SW 1271 (cell line): ENCODE measurements at regions not wholly inside any gene's neighbourhood (a gene's known extent, or its start where the extent isn't known, plus 50 kb on each side); places are given as distances from the start of the nearest gene placed in this dataset.

Experiments
- DNase-seq, 2 experiments: peaks; one replicate each; lab custom pipeline; 2025; lab: John Stamatoyannopoulos, UW

GRCh38 chr20:6886065-6886729, 118.7 kb downstream of the BMP2 start:
- DNase-seq = no peak

DNA sequence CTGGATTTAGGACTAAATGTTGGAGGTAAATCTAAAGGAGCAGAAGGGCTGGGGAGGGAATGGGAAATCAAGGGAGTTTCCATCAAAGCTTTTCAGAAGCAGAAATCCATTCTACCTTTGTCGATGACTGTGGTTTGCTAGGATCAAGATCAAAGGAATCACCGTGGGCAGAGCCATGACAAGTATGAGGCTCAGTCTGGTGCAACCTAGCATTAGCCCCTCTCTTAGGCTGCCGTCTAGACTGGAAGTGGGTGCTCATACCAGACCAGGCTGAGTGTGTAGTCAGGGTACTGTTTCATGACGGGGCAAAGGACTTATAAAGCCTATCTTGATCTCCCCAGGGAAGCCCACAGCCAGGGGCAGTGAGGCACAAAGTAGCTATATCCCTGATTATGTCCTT, 120.5 kb downstream of the BMP2 start:
- DNase-seq = no peak

- DNase-seq = no peak
Observed at GRCh38 chr20:6888736-6889395, 121.4 kb downstream of the BMP2 start.

GRCh38 chr20:6892724-6893123, 125.2 kb downstream of the BMP2 start:
- no peak for DNase-seq

GRCh38 chr20:6898928-6899327, 131.4 kb downstream of the BMP2 start:
- no peak for DNase-seq

GRCh38 chr20:6906871-6907270, 139.4 kb downstream of the BMP2 start:
- DNase-seq = no peak

DNA sequence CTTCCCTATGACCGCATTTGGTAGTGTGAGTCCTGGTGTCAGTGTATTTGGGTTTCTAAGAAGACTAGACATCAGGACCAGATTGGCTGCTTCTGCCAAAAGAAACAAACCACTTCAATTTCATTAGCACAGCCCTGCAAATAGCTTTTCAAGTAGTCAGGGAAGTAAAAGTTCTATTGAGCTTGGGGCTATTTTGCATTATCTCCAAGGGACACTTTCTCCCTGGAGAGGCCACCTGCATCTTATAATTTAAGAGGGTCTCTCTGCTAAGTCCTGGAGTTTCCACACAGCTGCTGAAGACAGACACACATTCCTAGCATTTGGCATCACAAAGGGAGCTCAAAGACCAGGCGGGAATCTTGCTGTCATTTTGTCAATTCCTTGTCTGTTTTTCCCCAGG, 141.2 kb downstream of the BMP2 start:
- DNase-seq = no peak

- no peak for DNase-seq
Observed at GRCh38 chr20:6909608-6910007, 142.1 kb downstream of the BMP2 start.

DNA sequence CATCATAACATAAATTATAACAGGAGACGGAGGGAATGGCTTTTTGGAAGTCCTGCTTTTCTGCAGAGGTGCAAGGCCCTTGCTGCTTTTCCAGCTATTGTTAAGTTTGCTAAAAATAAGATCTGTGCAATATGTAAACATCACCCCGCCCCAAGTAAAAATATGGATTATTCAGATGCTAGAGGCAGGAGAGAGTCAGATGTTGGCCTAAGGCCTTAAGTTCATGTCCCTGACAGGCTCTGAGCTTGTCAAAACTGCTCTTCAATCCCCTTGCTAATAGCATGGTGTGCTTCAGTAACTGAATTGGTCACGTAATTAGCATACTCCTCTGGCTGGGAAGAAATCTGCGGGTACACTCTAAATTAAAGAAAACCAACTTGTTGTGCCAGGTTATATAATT, 147.5 kb downstream of the BMP2 start:
- DNase-seq = no peak

DNA sequence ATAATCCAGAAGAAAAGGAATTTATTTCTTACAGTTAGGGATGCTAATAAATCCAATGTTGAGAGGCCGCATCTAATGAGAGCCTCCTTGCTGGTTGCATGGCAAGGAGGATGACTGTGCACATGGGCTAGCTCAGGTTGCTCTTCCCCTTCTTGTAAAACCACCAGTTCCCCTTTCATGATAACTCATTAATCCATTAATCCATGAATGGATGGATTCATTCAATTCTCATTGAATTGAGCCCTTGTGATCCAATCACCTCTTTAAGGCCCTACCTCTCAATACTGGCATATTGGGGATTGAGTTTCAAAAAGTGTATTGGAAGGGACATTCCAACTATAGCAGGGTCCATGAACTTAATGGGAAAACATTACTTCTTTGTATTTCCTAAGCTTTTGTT, 149.5 kb downstream of the BMP2 start:
- no peak for DNase-seq

DNA sequence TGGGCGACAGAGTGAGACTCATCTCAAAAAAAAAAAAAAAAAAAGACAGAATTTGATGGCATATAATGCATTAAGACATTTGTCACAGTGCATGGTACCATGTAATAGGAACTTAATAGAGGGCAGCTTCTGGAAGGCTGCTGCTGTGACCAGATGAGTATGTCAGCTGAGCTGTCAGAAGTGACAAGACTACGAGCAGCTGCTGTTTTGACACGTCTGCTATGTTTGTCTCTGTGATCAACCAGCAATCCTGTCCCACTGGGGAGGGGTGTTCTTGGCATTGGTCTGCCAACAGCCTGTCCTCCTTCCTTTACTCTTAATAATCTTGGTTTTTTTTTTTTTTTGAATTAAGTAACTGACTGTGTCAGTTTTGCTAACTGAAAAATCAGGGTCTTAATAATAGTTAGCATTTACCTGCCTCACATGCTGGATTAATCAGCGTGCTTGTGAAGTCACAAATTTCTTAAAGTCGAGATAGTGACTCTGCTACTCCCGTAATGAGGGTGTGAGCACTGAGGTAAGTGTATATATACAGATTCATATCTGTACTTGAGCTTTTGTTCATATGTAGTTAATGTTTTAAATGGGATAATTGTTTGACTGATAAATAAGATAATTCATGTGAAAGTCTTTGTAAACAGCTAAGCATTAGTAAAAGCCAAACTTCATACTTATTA, 152.4 kb downstream of the BMP2 start:
- DNase-seq = no peak

DNA sequence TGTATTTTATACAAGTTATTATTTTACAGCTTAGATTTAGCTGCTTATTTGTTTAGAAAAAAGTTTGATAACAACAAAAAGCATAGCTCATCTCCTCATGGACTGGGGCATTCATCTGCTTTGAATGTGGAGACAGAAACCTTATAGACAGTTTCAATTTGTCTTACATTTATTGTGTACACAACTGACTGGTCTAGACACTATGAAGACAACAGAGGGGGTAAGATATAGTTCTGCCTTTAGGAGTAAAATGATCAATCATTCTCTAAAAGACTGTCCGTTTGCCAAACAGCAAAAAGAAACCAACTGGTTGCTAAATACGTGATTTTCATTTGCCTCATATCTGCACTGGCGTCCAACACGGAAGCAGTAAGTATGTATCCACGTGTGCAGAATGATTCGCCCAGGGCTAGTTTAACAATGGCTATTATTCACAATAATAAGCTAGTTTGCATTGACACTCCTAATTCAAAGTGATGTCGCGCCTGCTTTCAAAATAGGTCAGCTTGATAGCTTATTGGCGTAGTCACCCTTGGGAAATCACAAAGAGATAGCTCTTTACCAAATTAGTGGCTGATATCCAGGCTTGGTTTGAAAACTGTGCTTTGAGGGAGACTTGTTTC, 153.6 kb downstream of the BMP2 start:
- DNase-seq = no peak

DNA sequence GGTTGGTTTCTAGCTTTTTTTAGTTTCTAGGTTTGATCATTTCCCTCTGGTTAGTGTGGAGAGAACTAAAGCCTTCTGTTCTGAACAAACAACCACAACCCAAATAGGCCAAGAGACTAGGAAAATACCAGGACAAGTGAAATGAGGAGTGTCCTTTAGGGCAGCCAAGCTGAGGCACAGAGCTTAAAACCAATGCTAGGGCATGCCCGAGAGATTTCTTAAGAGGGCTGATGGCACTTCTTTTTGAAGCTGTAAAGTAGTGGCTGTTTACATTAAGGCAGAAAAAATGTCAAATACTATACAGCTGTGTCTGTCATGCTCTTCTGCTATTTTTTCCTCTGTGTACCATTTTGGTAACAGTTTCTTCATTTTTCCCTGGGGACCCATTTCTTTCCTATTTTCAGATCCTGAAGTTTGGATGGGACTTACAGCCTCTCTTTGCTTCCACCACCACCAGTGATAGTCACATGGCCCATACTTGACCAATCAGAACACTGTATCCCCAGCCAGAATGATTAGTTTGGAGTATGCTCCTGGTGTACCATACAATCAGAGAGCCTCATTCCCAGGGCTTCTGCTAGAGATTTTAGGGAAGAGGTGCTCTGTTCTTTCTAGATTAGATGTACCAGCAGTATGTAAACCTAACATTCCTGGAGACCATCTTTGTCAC, 154.4 kb downstream of the BMP2 start:
- no peak for DNase-seq

DNA sequence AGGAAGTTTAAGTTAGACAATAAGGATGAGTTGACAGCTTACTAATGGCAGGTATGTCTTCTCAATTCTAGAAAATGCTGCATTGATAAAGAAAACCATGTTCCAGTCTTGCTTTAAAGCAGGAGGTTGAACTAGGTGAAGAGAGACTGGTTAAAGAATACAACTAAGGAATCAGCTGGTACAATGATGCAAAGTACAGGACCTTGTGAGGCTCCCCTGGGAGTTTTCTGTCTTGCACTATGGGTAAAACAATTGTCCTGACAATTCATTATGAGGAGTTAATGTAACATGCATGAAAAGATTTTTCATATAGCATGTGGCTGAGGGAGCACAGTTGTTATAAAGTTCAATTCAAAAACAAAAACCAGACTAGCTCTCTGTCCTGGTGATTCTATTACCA, 157.2 kb downstream of the BMP2 start:
- DNase-seq = no peak

- no peak for DNase-seq
Observed at GRCh38 chr20:6925744-6926278, 158.3 kb downstream of the BMP2 start.

DNA sequence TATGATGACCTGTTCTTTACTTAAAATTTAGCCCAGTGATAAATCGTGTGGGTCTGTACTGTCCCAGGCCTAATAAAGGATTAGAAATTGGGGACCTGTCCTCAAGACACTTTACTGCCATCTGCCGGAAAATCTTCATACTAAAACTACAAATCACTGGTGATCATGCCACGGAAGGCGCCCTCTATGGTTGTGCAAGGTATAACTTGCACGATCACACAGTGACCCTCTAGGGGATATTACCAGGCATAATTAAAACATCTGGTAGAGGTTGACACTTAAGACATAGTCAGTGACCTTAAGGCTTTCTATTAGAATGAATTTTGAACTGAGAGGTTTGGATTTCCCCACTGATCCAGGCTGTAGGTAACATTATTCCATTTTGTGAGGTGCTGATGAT, 172.6 kb downstream of the BMP2 start:
- no peak for DNase-seq

- DNase-seq = no peak
Observed at GRCh38 chr20:6940876-6941275, 173.4 kb downstream of the BMP2 start.

DNA sequence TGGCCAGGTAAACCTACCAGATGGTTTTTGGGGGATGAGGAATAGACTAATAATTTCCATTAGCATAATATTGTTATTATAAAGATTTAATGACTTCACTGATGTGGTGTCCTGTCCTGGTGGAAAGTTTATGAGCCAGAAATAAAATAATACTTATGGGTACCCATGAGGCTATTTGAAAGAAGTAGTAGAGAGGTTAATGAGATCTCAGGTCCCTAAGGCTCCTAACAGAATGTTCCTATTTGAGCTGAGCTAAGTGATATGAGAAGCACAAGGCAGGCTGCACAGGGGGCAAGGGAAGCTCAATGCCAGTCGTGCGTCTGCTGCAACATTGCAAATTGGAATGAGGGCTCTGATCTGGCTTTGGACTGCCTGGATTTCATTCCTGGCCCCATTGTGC, 174.1 kb downstream of the BMP2 start:
- no peak for DNase-seq

DNA sequence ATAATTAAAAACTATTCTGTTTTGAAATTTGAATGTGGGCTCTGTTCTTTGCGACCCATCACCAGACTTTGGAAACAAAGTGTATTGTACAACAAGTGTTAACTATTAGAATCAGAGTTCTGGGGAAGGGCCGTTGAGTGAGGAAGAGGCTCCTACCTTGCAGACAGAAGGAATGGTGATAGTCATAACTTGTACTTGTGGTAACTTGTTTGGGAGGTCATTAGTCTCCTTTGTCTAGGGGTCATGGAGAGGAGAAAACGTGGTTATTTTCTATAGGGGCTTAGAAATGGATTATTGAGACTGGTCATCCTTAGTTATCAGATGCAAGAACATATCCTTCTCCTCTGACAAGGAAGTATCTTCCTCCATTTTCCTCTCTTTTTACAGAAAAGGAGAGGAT, 174.8 kb downstream of the BMP2 start:
- no peak for DNase-seq

DNA sequence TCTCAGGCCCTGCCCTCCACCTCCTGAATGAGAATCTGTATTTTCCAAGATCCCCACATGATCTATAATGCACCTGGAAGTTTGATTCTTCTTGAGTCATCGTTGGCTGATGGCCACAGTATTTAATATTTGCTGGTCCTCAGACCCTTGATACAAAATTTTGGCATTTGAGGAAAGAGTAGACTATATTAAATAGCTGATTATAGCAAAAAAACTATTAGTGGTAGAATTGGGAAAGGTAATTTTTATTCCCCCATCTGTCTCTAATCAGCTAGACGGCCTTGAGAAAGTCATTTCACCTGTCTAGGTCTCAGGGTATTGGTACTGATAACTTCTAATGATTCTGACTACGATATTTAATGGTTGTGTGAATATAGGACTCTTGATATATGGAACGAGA, 176.8 kb downstream of the BMP2 start:
- DNase-seq = no peak

- no peak for DNase-seq
Observed at GRCh38 chr20:6953611-6954010, 186.1 kb downstream of the BMP2 start.

DNA sequence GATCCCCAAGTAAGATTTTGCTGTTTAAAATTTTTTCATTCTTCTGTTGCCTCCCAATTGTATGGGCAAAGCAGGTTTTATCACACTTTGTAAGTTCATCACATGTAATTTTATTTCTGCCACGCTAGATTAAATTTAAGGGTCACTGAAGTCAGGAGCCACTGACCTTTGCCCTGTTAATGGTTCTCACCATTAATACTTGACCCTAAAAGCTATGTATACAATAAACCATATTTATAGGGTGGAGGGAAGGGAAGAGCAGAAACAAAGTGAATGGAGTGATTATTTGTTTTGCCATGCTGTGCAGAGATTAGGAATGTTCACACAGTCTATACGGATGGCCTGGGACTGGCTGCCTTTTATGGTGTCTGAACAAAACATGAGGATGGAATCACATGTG, 186.7 kb downstream of the BMP2 start:
- DNase-seq = no peak
